Astrocyte (in vitro differentiated cells and primary cell): ENCODE measurements at regions not wholly inside any gene's neighbourhood (a gene's known extent, or its start where the extent isn't known, plus 50 kb on each side); places are given as distances from the start of the nearest gene placed in this dataset.

Experiments
- DNase-seq: peaks from one replicate; pipeline ENCODE4 v3.0.0-alpha.2; 2010; ENCODE audit warnings: low read depth
- FAIRE-seq: peaks from 2 replicates; lab custom pipeline; 2011; peaks lifted over from hg19 to GRCh38; lab: Jason Lieb, UNC
- H2AFZ ChIP-seq: 2 replicates; pipeline ENCODE4 v1.6.0; 2012; ENCODE audit warnings: low read depth, low read length, inconsistent platforms
- H3K27ac ChIP-seq: 2 replicates; pipeline ENCODE4 v1.5.1; 2011; ENCODE audit warnings: low read depth, low read length, inconsistent platforms
- H3K27me3 ChIP-seq: 2 replicates; pipeline ENCODE4 v1.6.0; 2011; ENCODE audit warnings: low read length, inconsistent platforms; ENCODE audit not compliant: insufficient read depth
- H3K36me3 ChIP-seq: 2 replicates; pipeline ENCODE4 v1.5.1; 2011; ENCODE audit warnings: low read length, inconsistent platforms; ENCODE audit not compliant: insufficient read depth
- H3K4me1 ChIP-seq: 2 replicates; pipeline ENCODE4 v1.5.1; 2011; ENCODE audit warnings: low read length, inconsistent platforms; ENCODE audit not compliant: insufficient read depth
- H3K4me2 ChIP-seq: 2 replicates; pipeline ENCODE4 v1.6.0; 2012; ENCODE audit warnings: low read length, inconsistent platforms
- H3K4me3 ChIP-seq: 2 replicates; pipeline ENCODE4 v1.5.1; 2011; ENCODE audit warnings: low read depth, mild to moderate bottlenecking, low read length, inconsistent platforms; ENCODE audit not compliant: insufficient read depth
- H3K79me2 ChIP-seq: 2 replicates; pipeline ENCODE4 v1.6.0; 2012; ENCODE audit warnings: mild to moderate bottlenecking, low read length, inconsistent platforms; ENCODE audit not compliant: insufficient read depth
- H3K9ac ChIP-seq: 2 replicates; pipeline ENCODE4 v1.6.0; 2012; ENCODE audit warnings: mild to moderate bottlenecking, low read length, inconsistent platforms
- H3K9me3 ChIP-seq: 2 replicates; pipeline ENCODE4 v1.5.1; 2012; ENCODE audit warnings: low read depth, mild to moderate bottlenecking, low read length, inconsistent platforms; ENCODE audit not compliant: insufficient read depth
- H4K20me1 ChIP-seq: 2 replicates; pipeline ENCODE4 v1.6.0; 2012; ENCODE audit warnings: low read length, inconsistent platforms; ENCODE audit not compliant: insufficient read depth
- H3K27ac Mint-ChIP-seq: one replicate; pipeline ENCODE4 v1.8.0; 2021; ENCODE audit warnings: mild to moderate bottlenecking, mixed read lengths; ENCODE audit not compliant: unreplicated experiment
- H3K27me3 Mint-ChIP-seq: one replicate; pipeline ENCODE4 v1.8.0; 2021; ENCODE audit warnings: low read depth, mixed read lengths; ENCODE audit not compliant: unreplicated experiment
- H3K36me3 Mint-ChIP-seq: one replicate; pipeline ENCODE4 v1.8.0; 2021; ENCODE audit warnings: low read depth, mixed read lengths; ENCODE audit not compliant: unreplicated experiment
- H3K4me1 Mint-ChIP-seq: one replicate; pipeline ENCODE4 v1.8.0; 2021; ENCODE audit warnings: low read depth, mixed read lengths; ENCODE audit not compliant: unreplicated experiment
- H3K4me3 Mint-ChIP-seq: one replicate; pipeline ENCODE4 v1.8.0; 2021; ENCODE audit warnings: mild to moderate bottlenecking, moderate library complexity, mixed read lengths; ENCODE audit not compliant: unreplicated experiment
- H3K9me3 Mint-ChIP-seq: one replicate; pipeline ENCODE4 v1.8.0; 2021; ENCODE audit warnings: mild to moderate bottlenecking, mixed read lengths; ENCODE audit not compliant: unreplicated experiment
- CTCF ChIP-seq: IDR thresholded peaks from 2 replicates; pipeline ENCODE4 v1.5.1; 2011; ENCODE audit warnings: low read depth, mild to moderate bottlenecking, inconsistent platforms, low read length, moderate library complexity; ENCODE audit not compliant: insufficient read depth
- EZH2 ChIP-seq: IDR thresholded peaks from 2 replicates; pipeline ENCODE4 v1.6.1; 2012; ENCODE audit warnings: mild to moderate bottlenecking, low read length, inconsistent platforms; ENCODE audit not compliant: insufficient read depth

GRCh38 chr2:57834666-57835065 lies 211.9 kb upstream of the VRK2 start:
- Histone ChIP-seq H2AFZ (no peak overlapping the region), H4K20me1 (no peaks in the 10 kb centered on the region), H3K27me3 (peaks cover 2% of the 10 kb centered on the region), H3K4me1 (no peaks in the 10 kb centered on the region), H3K36me3 (no peaks in the 10 kb centered on the region), H3K9me3 (no peaks in the 10 kb centered on the region), H3K79me2 (no peaks in the 10 kb centered on the region), H3K4me3 (no peak overlapping the region), H3K27ac (no peak overlapping the region), H3K9ac (no peak overlapping the region), H3K4me2 (no peak overlapping the region)
- FAIRE-seq (no peak), DNase-seq (no peak)
- Mint-ChIP-seq H3K4me3 (no peak overlapping the region), H3K9me3 (no peaks in the 10 kb centered on the region), H3K4me1 (no peaks in the 10 kb centered on the region), H3K36me3 (no peaks in the 10 kb centered on the region), H3K27me3 (no peaks in the 10 kb centered on the region), H3K27ac (no peak overlapping the region)
- TF ChIP-seq CTCF (no peak), EZH2 (no peak)

- FAIRE-seq: no peak
Measured at GRCh38 chr2:57842531-57842930, 204.1 kb upstream of the VRK2 start.

More at GRCh38 chr2:57842531-57842930, 204.1 kb upstream of the VRK2 start:
- Mint-ChIP-seq H3K36me3 (no peaks in the 10 kb centered on the region), H3K4me3 (no peak overlapping the region), H3K27me3 (no peaks in the 10 kb centered on the region), H3K9me3 (no peaks in the 10 kb centered on the region), H3K27ac (no peak overlapping the region), H3K4me1 (no peaks in the 10 kb centered on the region)
- Histone ChIP-seq H3K36me3 (no peaks in the 10 kb centered on the region), H3K27ac (no peak overlapping the region), H3K4me1 (no peaks in the 10 kb centered on the region), H2AFZ (no peak overlapping the region), H3K79me2 (no peaks in the 10 kb centered on the region), H3K27me3 (no peaks in the 10 kb centered on the region), H3K4me2 (no peak overlapping the region), H4K20me1 (no peaks in the 10 kb centered on the region), H3K9me3 (no peaks in the 10 kb centered on the region), H3K9ac (no peak overlapping the region), H3K4me3 (no peak overlapping the region)
- DNase-seq: peak; percentile 76
- no peak for TF ChIP-seq EZH2
- TF ChIP-seq CTCF: no peak
